Activated CD8-positive, alpha-beta memory T cell treated with anti-CD3 and anti-CD28 coated beads, Interleukin-2, amount 50 U/mL, for 1 hour (primary cell): ENCODE measurements at regions not wholly inside any gene's neighbourhood (a gene's known extent, or its start where the extent isn't known, plus 50 kb on each side); places are given as distances from the start of the nearest gene placed in this dataset.

ENCODE experiments used
- DNase-seq: peaks from one replicate; pipeline ENCODE4 v3.0.0-alpha.2; 2020; ENCODE audit errors: extremely low read depth

DNA sequence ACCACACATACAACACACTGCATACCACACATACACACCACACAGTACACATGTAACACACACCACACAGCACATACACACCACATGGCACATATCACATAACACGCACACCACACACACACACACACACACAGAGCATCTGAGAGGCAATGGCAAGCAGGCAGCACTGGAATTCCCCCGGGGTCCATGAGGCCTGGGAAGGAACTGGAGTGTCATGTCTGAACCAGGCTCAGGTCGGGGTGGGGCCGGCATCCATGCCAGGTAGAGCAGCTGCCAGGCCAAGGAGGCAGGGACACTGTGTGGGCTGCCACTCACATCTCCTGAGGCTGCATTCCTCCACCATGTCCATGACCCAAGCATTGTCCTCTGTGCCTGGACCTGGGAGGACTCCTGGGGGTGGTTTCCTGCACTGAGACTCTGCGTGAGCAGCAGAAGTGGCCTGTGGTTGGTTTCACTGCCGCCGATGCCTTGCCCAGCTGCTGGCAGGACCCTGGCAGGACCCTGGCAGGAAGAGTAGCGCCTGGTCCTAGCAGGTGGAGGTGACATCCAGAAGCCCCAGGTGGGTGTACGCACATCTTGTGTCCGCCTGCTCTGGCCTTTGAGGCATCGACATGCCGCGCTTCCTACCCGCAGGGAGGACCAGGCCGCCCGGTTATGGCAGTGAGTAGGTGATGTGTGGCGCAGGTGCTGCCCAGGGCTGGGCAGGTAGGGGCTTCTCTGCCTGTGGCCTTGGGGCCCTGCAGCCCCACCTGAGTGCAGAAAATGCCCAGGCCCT lies 1280.4 kb downstream of the TBC1D22A start:
- DNase-seq: no peak

DNA sequence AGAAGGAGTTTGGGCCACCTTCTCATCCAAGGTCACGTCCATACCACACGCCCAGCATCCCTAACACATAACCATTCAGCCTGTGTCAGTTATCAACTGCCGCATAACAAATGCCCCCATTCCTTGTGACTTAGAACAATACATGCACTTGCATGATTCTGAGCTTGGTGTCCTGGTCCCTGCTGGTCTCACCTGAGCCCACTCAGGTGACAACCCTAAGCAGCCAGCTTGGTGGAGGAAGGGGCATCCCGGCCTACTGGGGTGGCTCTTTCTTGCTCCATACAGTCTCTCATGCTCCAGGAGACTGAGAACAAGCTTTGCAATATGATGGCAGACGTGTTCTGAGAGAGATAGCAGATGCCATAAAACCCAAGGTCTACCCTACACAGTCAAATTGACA lies 1276.9 kb downstream of the TBC1D22A start:
- DNase-seq: no peak

DNA sequence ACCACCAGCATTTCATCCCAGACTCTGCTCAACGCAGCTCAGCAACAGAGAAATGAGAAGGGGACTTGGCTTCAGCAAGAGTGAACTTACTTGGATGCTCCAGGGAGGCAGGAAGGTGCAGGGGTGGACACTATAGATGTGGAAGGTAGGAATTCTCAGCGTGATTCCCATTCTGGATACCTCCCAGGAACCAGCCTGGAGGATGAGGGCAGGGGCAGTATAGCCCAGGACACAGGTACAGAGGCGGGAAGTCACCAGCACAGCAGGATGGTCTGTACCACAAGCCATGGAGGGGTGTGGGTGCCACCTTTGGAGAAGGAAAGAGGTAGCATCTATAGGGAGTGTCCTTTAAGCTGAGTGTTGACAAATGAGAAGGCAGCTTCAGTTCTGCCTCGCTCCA lies 1275.2 kb downstream of the TBC1D22A start:
- no peak for DNase-seq

GRCh38 chr22:48035897-48036296 lies 1273.4 kb downstream of the TBC1D22A start:
- DNase-seq: no peak

GRCh38 chr22:48031589-48031988 lies 1269.1 kb downstream of the TBC1D22A start:
- DNase-seq: no peak

- DNase-seq: no peak
Observed at GRCh38 chr22:48025096-48025495, 1262.6 kb downstream of the TBC1D22A start.

DNA sequence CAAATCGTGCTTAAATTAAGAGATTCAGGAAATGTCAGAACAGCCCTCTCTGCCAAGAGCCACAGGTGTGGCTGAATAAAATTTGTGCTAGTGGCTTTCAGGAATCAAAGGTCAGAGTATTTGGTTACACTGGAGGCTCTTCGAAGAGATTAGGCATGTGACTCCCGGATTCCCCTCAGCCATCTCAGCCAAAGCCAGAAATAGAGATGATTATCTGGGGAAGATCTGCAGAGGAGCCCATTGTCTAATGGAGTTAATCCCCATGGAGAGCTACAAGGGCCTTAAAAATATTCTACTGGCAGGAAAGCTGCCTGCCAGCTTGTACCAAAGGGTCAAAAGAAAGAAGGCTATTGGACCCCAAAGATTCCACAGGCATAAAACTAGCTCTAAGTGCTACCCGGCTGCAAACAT lies 1259.5 kb downstream of the TBC1D22A start:
- DNase-seq: no peak

- DNase-seq: no peak
Observed at GRCh38 chr22:48018346-48018745, 1255.9 kb downstream of the TBC1D22A start.

- no peak for DNase-seq
Observed at GRCh38 chr22:48015701-48016100, 1253.3 kb downstream of the TBC1D22A start.

GRCh38 chr22:48004936-48005335 lies 1242.5 kb downstream of the TBC1D22A start:
- no peak for DNase-seq

- DNase-seq: no peak
Observed at GRCh38 chr22:48004038-48004437, 1241.6 kb downstream of the TBC1D22A start.

DNA sequence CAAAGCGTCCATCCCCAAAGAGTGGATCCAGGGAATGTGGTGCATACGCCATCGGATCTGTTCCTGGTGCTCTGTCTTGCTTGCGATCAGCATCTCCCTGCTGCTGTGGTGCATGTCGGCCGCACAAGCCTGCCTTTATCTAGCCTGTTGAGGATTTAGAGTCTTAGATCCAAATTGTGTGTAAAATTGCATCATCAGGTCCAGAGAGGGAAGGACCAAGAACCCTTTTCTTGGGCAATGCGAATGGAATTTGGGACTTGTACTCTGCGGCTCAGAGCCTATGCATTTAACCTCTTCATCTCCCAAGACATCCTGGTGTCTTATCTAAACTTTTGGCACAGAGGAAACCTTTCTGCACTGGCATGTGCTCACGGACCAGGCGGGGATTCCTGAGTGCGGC lies 1238.7 kb downstream of the TBC1D22A start:
- no peak for DNase-seq

DNA sequence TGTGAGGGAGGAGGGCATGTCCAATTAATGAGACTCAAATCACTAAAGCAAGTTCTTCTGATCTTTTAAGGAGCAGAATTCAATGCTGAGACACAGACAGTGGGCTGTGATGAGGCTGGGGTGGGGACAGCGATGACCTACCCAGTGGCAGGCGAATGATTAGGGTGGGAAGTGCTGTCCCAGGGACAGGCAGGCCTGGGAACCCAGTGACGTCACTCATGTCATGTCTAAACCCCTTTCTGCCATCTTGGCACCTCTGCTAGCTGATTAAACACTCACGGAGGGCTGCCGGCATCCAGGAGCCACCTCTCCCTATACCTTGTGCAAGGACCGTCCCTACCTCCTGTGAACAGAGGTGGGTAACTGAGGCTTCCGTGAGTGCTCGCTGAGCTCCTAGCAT lies 1235.2 kb downstream of the TBC1D22A start:
- no peak for DNase-seq

DNA sequence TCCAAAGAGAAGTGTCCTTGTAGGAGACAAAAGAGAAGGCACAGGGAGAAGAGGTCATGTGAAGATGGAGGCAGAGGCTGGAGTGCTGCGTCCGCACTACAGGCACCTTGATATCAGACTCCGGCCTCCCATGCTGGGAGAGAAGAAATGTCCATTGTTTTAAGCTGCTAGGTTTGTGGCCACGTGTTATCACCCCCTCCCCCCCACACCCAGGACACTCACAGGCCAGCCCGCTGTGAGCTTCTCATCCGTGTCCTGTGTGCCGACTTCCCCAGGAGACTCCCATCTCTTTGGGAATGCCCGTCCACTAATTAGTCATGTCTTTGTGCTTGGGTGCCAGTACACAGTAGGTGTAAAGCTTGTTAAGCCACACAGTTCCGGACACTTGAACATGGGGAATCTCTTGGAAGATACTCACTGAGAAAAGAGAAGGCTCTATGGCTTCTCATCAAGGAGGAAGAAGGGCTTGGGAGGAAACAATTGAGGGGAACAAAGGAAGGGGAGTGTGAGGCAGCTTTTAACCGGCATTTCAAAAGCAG lies 1234.7 kb downstream of the TBC1D22A start:
- no peak for DNase-seq

DNA sequence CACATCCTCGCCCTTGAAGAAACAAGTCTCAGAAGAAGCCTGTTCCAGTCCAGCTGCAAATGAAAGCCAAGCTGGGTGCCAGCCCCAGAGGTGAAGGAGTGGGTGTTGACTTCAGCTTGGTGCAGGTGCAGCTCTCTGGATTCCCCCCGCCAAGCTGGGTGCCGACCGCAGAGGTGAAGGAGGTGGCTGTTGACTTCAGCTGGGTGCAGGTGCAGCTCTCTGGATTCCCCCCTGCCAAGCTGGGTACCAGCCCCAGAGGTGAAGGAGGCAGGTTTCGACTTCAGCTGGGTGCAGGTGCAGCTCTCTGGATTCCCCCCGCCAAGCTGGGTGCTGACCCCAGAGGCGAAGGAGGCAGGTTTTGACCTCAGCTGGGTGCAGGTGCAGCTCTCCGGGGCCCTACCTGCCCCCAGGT lies 1234.0 kb downstream of the TBC1D22A start:
- no peak for DNase-seq

DNA sequence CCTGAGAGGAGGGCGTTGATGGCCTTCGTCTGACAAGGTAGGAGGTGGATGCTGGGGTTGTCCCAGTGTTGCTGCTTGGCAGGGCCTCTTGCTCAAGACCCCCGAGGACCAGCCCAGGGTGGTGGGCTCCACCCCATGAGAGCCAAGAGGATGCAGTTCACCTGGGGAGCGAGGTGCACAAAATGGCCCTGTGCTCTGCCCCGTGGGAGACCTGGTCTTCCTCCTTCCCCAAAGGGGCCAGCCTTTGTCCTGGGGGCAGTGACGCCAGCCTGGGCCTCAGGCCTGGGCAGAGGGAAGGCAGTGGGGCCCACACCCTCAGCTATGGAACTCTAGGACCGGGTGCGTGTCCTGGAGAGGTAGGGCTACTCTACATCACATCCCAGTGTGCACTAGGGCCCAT lies 1233.3 kb downstream of the TBC1D22A start:
- DNase-seq: no peak

DNA sequence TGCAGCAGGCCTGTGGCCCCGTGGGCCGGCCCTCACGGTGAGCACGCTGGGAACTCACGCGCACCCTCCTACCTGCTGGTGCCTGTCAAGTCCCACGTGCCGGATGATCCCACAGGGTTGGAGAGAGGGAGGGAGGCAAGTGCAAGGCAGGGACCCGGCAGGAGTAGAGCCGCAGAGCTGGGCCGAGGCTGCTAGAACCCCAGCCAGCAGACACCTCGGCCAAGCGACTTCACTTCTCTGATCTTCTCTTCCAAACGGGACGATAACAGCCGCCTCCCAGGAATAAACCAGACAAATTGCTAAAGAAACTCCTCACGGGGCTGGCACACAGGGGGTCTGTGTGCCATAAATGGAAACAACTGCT lies 1232.8 kb downstream of the TBC1D22A start:
- DNase-seq: no peak

- no peak for DNase-seq
Observed at GRCh38 chr22:47994601-47995263, 1232.3 kb downstream of the TBC1D22A start.

GRCh38 chr22:47994045-47994444 lies 1231.6 kb downstream of the TBC1D22A start:
- DNase-seq: no peak

GRCh38 chr22:47990481-47990880 lies 1228.0 kb downstream of the TBC1D22A start:
- no peak for DNase-seq

- DNase-seq: no peak
Observed at GRCh38 chr22:47987885-47988515, 1225.5 kb downstream of the TBC1D22A start.

DNA sequence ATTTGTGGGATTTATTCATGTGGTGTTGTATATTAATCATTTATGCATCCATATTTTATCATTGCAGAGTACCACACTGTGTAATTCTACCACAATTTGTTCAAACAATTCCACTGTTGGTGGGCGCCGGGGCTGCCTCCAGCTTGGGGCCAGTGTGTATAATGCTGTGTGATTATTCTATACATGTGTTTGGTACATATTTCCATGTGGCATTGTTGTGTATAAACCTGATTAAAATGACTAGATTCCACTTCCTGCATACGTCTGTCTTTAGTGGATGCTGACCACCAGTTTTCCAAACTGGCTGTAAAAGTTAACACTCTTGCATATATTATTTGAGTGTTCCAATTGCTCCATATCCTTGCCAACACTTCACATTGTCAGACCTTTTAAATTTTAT lies 1213.8 kb downstream of the TBC1D22A start:
- no peak for DNase-seq

DNA sequence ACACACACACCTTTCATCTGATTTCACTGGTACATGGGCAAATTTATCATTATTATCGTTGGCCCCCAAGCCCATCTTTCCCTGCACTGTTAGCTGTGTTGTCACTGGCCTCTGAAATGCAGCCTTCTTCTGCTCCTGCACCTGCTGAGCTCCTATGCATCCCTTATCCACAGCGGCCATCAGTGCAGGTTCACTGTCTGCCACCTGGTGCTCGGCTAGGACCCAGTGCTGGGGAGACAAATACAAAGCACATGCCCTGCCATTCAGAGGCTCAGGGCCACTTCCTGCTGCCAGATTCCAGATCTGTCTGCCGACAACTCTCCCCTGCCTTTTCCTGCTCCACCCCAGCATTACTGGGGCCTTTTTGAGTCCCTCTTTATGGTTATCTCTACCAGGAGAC lies 1205.4 kb downstream of the TBC1D22A start:
- DNase-seq: no peak
